Panc1 (cell line): ENCODE measurements at regions not wholly inside any gene's neighbourhood (a gene's known extent, or its start where the extent isn't known, plus 50 kb on each side); places are given as distances from the start of the nearest gene placed in this dataset.

Source experiments
- POLR2AphosphoS5 ChIP-seq: IDR thresholded peaks from 2 replicates; pipeline ENCODE4 v1.6.1; 2012; ENCODE audit warnings: mild to moderate bottlenecking, low read depth, low read length, moderate library complexity
- SIN3A ChIP-seq: IDR thresholded peaks from 2 replicates; pipeline ENCODE4 v1.6.1; 2012; ENCODE audit warnings: low read depth, mild to moderate bottlenecking, low read length, moderate library complexity, borderline replicate concordance; ENCODE audit not compliant: insufficient read depth
- TCF7L2 ChIP-seq: IDR thresholded peaks from 2 replicates; pipeline ENCODE4 v1.6.1; 2011; ENCODE audit warnings: mild to moderate bottlenecking, low read depth, low read length, inconsistent platforms
- TF ChIP-seq, protein P1 (sequence below): fragments of 450-650 bp; IDR thresholded peaks from 2 replicates; pipeline ENCODE4 v1.5.1; 2017; ENCODE audit warnings: mild to moderate bottlenecking
- TF ChIP-seq, protein P2 (sequence below), 2 experiments: IDR thresholded peaks; 2 replicates each; pipeline ENCODE4 v1.6.1; 2011 to 2012; ENCODE audit warnings: low read depth in 2 of 2, control low read depth in 1 of 2, low read length in 1 of 2, mild to moderate bottlenecking in 1 of 2, moderate library complexity in 1 of 2; ENCODE audit not compliant: insufficient read depth in 1 of 2

DNA sequence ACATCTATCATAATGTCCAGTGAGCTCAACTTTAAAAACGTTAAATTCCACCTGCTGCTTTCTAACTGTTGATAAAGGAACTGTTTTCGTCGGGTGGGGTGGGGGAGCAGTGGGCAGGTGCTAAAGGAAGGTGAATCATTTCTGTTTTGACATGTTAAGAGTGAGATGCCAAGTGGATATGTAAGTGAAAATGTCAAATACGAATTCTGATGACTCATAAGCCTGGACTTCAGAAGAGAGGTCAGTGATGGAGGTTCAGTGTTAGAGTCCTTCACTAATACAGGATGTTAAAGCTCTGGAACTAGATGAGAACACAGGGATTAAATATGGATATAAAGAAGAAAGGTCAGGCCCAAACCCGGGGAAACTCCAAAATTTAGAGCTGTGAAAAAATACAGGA is 617.9 kb upstream of the CTNND2 start:
- TF ChIP-seq, protein P1, sequence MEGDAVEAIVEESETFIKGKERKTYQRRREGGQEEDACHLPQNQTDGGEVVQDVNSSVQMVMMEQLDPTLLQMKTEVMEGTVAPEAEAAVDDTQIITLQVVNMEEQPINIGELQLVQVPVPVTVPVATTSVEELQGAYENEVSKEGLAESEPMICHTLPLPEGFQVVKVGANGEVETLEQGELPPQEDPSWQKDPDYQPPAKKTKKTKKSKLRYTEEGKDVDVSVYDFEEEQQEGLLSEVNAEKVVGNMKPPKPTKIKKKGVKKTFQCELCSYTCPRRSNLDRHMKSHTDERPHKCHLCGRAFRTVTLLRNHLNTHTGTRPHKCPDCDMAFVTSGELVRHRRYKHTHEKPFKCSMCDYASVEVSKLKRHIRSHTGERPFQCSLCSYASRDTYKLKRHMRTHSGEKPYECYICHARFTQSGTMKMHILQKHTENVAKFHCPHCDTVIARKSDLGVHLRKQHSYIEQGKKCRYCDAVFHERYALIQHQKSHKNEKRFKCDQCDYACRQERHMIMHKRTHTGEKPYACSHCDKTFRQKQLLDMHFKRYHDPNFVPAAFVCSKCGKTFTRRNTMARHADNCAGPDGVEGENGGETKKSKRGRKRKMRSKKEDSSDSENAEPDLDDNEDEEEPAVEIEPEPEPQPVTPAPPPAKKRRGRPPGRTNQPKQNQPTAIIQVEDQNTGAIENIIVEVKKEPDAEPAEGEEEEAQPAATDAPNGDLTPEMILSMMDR: no peak
- TF ChIP-seq POLR2AphosphoS5 (no peak), TCF7L2 (no peak), SIN3A (no peak)
- TF ChIP-seq, protein P2, sequence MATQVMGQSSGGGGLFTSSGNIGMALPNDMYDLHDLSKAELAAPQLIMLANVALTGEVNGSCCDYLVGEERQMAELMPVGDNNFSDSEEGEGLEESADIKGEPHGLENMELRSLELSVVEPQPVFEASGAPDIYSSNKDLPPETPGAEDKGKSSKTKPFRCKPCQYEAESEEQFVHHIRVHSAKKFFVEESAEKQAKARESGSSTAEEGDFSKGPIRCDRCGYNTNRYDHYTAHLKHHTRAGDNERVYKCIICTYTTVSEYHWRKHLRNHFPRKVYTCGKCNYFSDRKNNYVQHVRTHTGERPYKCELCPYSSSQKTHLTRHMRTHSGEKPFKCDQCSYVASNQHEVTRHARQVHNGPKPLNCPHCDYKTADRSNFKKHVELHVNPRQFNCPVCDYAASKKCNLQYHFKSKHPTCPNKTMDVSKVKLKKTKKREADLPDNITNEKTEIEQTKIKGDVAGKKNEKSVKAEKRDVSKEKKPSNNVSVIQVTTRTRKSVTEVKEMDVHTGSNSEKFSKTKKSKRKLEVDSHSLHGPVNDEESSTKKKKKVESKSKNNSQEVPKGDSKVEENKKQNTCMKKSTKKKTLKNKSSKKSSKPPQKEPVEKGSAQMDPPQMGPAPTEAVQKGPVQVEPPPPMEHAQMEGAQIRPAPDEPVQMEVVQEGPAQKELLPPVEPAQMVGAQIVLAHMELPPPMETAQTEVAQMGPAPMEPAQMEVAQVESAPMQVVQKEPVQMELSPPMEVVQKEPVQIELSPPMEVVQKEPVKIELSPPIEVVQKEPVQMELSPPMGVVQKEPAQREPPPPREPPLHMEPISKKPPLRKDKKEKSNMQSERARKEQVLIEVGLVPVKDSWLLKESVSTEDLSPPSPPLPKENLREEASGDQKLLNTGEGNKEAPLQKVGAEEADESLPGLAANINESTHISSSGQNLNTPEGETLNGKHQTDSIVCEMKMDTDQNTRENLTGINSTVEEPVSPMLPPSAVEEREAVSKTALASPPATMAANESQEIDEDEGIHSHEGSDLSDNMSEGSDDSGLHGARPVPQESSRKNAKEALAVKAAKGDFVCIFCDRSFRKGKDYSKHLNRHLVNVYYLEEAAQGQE (IDR thresholded peaks at IDR 0.05; ENCODE audit: insufficient read depth in 1 of 2, low read depth in 2 of 2, low read length in 1 of 2): no peak
